ENCODE measurements at regions not wholly inside any gene's neighbourhood (a gene's known extent, or its start where the extent isn't known, plus 50 kb on each side); places are given as distances from the start of the nearest gene placed in this dataset.

GRCh38 chr13:67650471-67650870 is 420.3 kb upstream of the PCDH9 start:
- Histone ChIP-seq H3K4me3 (no peak overlapping the region), H3K79me2 (ENCODE audit: control insufficient read depth, insufficient read depth, low read length) (no peaks in the 10 kb centered on the region), H3K36me3 (ENCODE audit: control insufficient read depth, insufficient read depth, low read length) (no peaks in the 10 kb centered on the region), H3K27me3 (ENCODE audit: control insufficient read depth in 2 of 2, insufficient read depth in 2 of 2, low read length in 2 of 2) (no peaks in the 10 kb centered on the region), H3K4me1 (replicated peaks in 1 of 2; ENCODE audit: control insufficient read depth in 2 of 2, insufficient read depth in 2 of 2, low read length in 2 of 2) (no peaks in the 10 kb centered on the region), H4K20me1 (replicated peaks; ENCODE audit: control insufficient read depth, insufficient read depth, low read length) (no peaks in the 10 kb centered on the region), H3K9ac (ENCODE audit: insufficient read depth in 1 of 2, low read depth in 2 of 2, low read length in 2 of 2) (no peak overlapping the region), H2AFZ (ENCODE audit: low read depth, low read length) (no peak overlapping the region), H3K9me3 (replicated peaks; ENCODE audit: control insufficient read depth, insufficient read depth, low read depth, low read length) (no peaks in the 10 kb centered on the region), H3K9me1 (ENCODE audit: control insufficient read depth, insufficient read depth, low read length) (no peaks in the 10 kb centered on the region), H3K27ac (ENCODE audit: extremely low read depth, low read depth, low read length) (no peak overlapping the region), H3K4me2 (ENCODE audit: insufficient read depth, low read length) (no peak overlapping the region)
- ChIA-PET POLR2A (no interaction called here), CTCF (ENCODE audit: low intra/inter-chr PET ratio) (no interaction called here)
- ATAC-seq (no peak), FAIRE-seq (no peak), DNase-seq (ENCODE audit: extremely low read depth in 1 of 4, low spot score in 3 of 4) (no peak)
- intact Hi-C loops (cut with micrococcal nuclease), result no loop called here
- BruUV-seq (replicated peaks), result no TSS peak
- WGBS (ENCODE audit: insufficient coverage, low coverage, missing lambda C conversion rate), result 15% methylated on average over 1 of the region's 1 CpG
- in situ Hi-C loops (cut with MboI), result no loop called here
- TF ChIP-seq RNF2 (IDR thresholded peaks at IDR 0.05) (no peak), MECOM (CRISPR knock-in tag; IDR thresholded peaks at IDR 0.05) (no peak), E2F3 (CRISPR knock-in tag; IDR thresholded peaks at IDR 0.05) (no peak), HOMEZ (CRISPR knock-in tag; IDR thresholded peaks at IDR 0.05) (no peak), MLX (CRISPR knock-in tag; conservative IDR thresholded peaks at IDR 0.05) (no peak), RBBP5 (IDR thresholded peaks at IDR 0.05; ENCODE audit: borderline replicate concordance, insufficient read depth, low read length, poor library complexity, severe bottlenecking) (no peak), VEZF1 (CRISPR knock-in tag; IDR thresholded peaks at IDR 0.05) (no peak), TRIM25 (IDR thresholded peaks at IDR 0.05; ENCODE audit: borderline replicate concordance) (no peak), TRIM28 (IDR thresholded peaks at IDR 0.05) (no peak), HBP1 (CRISPR knock-in tag; IDR thresholded peaks at IDR 0.05) (no peak), PKNOX1 (IDR thresholded peaks at IDR 0.05) (no peak), ELF1 (tag; IDR thresholded peaks at IDR 0.05) (no peak), TAF7 (tag; IDR thresholded peaks at IDR 0.05) (no peak), RUNX1 (IDR thresholded peaks at IDR 0.05; ENCODE audit: low read depth) (no peak)

All from K562 (cell line).